H1 (cell line): ENCODE measurements at regions not wholly inside any gene's neighbourhood (a gene's known extent, or its start where the extent isn't known, plus 50 kb on each side); places are given as distances from the start of the nearest gene placed in this dataset.

Source experiments
- CTCF ChIA-PET: fragments of 300-600 bp; sonication (Branson Sonifier 250); formaldehyde crosslinking; loops from one replicate; lab custom pipeline; 2021; ENCODE audit not compliant: partially characterized antibody; lab: Charles Lee
- POLR2A ChIA-PET: fragments of 300-600 bp; sonication (Branson Sonifier 250); formaldehyde crosslinking; loops from one replicate; lab custom pipeline; 2021; ENCODE audit warnings: inconsistent platforms; ENCODE audit not compliant: partially characterized antibody; lab: Charles Lee
- DNase-seq, 2 experiments: peaks; one replicate each; pipeline versions ENCODE4 v3.0.0 to v3.0.0-alpha.2; 2010 to 2022; ENCODE audit warnings: low spot score in 2 of 2, low read depth in 1 of 2, mixed read lengths in 1 of 2
- FAIRE-seq: peaks from 2 replicates; lab custom pipeline; 2011; peaks lifted over from hg19 to GRCh38; lab: Jason Lieb, UNC
- H2AFZ ChIP-seq: 2 replicates; pipeline ENCODE4 v1.8.1; 2012; ENCODE audit warnings: low read length, inconsistent platforms
- H2AK5ac ChIP-seq: 2 replicates; pipeline ENCODE4 v1.6.1; 2013; ENCODE audit warnings: low read depth, low read length
- H2BK120ac ChIP-seq: replicated peaks from 2 replicates; pipeline ENCODE3; 2013; ENCODE audit warnings: low read depth, low read length, inconsistent platforms
- H2BK12ac ChIP-seq: 2 replicates; pipeline ENCODE4 v1.6.1; 2013; ENCODE audit warnings: low read depth, low read length
- H2BK15ac ChIP-seq: 2 replicates; pipeline ENCODE4 v1.6.1; 2013; ENCODE audit warnings: low read length
- H2BK20ac ChIP-seq: 2 replicates; pipeline ENCODE4 v1.6.1; 2013; ENCODE audit warnings: low read length
- H2BK5ac ChIP-seq: 2 replicates; pipeline ENCODE4 v1.6.1; 2013; ENCODE audit warnings: low read depth, low read length
- H3K14ac ChIP-seq: 2 replicates; pipeline ENCODE4 v1.6.1; 2013; ENCODE audit warnings: inconsistent platforms; ENCODE audit not compliant: insufficient read length
- H3K18ac ChIP-seq: 2 replicates; pipeline ENCODE4 v1.6.1; 2013; ENCODE audit warnings: low read length; ENCODE audit errors: extremely low read depth
- H3K23ac ChIP-seq: 2 replicates; pipeline ENCODE4 v1.6.1; 2013; ENCODE audit warnings: inconsistent platforms; ENCODE audit not compliant: insufficient read length
- H3K23me2 ChIP-seq: 2 replicates; pipeline ENCODE4 v1.6.1; 2013; ENCODE audit warnings: low read depth, low read length
- H3K27ac ChIP-seq: 2 replicates; pipeline ENCODE4 v1.6.1; 2011; ENCODE audit warnings: low read depth, low read length, inconsistent platforms
- H3K27me3 ChIP-seq, 4 experiments: replicated peaks in 1 of 4; 1 replicate in 1 of 4; 2 replicates in 3 of 4; pipeline versions ENCODE4 v1.6.1 to v1.8.1; 2011 to 2013; ENCODE audit warnings: low read length in 3 of 4, mild to moderate bottlenecking in 3 of 4, inconsistent platforms in 2 of 4, mixed read lengths in 2 of 4, moderate library complexity in 1 of 4; ENCODE audit not compliant: control insufficient read depth in 3 of 4, insufficient read depth in 3 of 4; ENCODE audit errors: extremely low read depth in 1 of 4
- H3K36me3 ChIP-seq, 4 experiments: 2 replicates each; pipeline versions ENCODE4 v1.6.1 to v1.8.1; 2011 to 2013; ENCODE audit warnings: mild to moderate bottlenecking in 4 of 4, low read length in 3 of 4, moderate library complexity in 2 of 4, control low read depth in 1 of 4, inconsistent platforms in 1 of 4; ENCODE audit not compliant: insufficient read depth in 4 of 4, control insufficient read depth in 2 of 4
- H3K4ac ChIP-seq: replicated peaks from 2 replicates; pipeline ENCODE3; 2013; ENCODE audit warnings: low read length, low read depth, mixed read lengths, inconsistent platforms; ENCODE audit not compliant: insufficient read length
- H3K4me1 ChIP-seq, 4 experiments: replicated peaks in 1 of 4; 1 replicate in 1 of 4; 2 replicates in 3 of 4; pipeline versions ENCODE4 v1.6.1 to v1.8.1; 2011 to 2013; ENCODE audit warnings: low read length in 3 of 4, inconsistent platforms in 2 of 4, mixed read lengths in 1 of 4; ENCODE audit not compliant: insufficient read depth in 4 of 4, control insufficient read depth in 3 of 4
- H3K4me2 ChIP-seq, 2 experiments: 2 replicates each; pipeline versions ENCODE4 v1.6.1 to v1.8.1; 2011 to 2013; ENCODE audit warnings: low read depth in 2 of 2, low read length in 2 of 2, control low read depth in 1 of 2, inconsistent platforms in 1 of 2, mild to moderate bottlenecking in 1 of 2; ENCODE audit not compliant: insufficient read depth in 1 of 2
- H3K4me3 ChIP-seq, 4 experiments: fragments of 200-600, 300-600 bp in 1 of 4; sonication (generic), shearing (Covaris generic), sonication (Bioruptor Twin) in 1 of 4; 2 replicates each; pipeline versions ENCODE4 v1.5.1 to v1.8.1; 2011 to 2016; ENCODE audit warnings: low read length in 4 of 4, low read depth in 3 of 4, control low read depth in 2 of 4, inconsistent platforms in 2 of 4, mild to moderate bottlenecking in 2 of 4, mixed read lengths in 1 of 4, moderate library complexity in 1 of 4; ENCODE audit not compliant: insufficient read depth in 2 of 4; ENCODE audit errors: extremely low read depth in 1 of 4
- H3K56ac ChIP-seq: replicated peaks from 2 replicates; pipeline ENCODE3; 2013; ENCODE audit warnings: low read depth, mild to moderate bottlenecking, mixed read lengths, low read length, inconsistent platforms; ENCODE audit not compliant: insufficient read length
- H3K79me1 ChIP-seq: 2 replicates; pipeline ENCODE4 v1.6.1; 2013; ENCODE audit warnings: low read depth, low read length, control low read depth
- H3K79me2 ChIP-seq, 2 experiments: 2 replicates each; pipeline versions ENCODE4 v1.6.1 to v1.8.1; 2012 to 2013; ENCODE audit warnings: low read length in 2 of 2, mild to moderate bottlenecking in 2 of 2, inconsistent platforms in 1 of 2; ENCODE audit not compliant: insufficient read depth in 2 of 2, control insufficient read depth in 1 of 2
- H3K9ac ChIP-seq, 4 experiments: replicated peaks in 1 of 4; 1 replicate in 1 of 4; 2 replicates in 3 of 4; pipeline versions ENCODE4 v1.6.1 to v1.8.1; 2011 to 2013; ENCODE audit warnings: low read depth in 3 of 4, low read length in 3 of 4, control low read depth in 2 of 4, mild to moderate bottlenecking in 2 of 4, moderate library complexity in 2 of 4, inconsistent platforms in 1 of 4; ENCODE audit errors: extremely low read depth in 1 of 4
- H3K9me3 ChIP-seq, 2 experiments: 2 replicates each; pipeline versions ENCODE4 v1.6.1 to v1.8.1; 2012 to 2013; ENCODE audit warnings: mild to moderate bottlenecking in 2 of 2, moderate library complexity in 2 of 2, control low read depth in 1 of 2, inconsistent platforms in 1 of 2, low read depth in 1 of 2, low read length in 1 of 2, mixed read lengths in 1 of 2; ENCODE audit not compliant: insufficient read depth in 2 of 2
- H4K20me1 ChIP-seq, 2 experiments: replicated peaks in 1 of 2; 2 replicates each; pipeline versions ENCODE3 to v1.8.1; 2011 to 2013; ENCODE audit warnings: inconsistent platforms in 2 of 2, low read length in 2 of 2, mild to moderate bottlenecking in 1 of 2; ENCODE audit not compliant: insufficient read depth in 2 of 2, control insufficient read depth in 1 of 2
- H4K5ac ChIP-seq: 2 replicates; pipeline ENCODE4 v1.6.1; 2013; ENCODE audit warnings: low read length, low read depth, mixed read lengths, inconsistent platforms; ENCODE audit not compliant: insufficient read length
- H4K8ac ChIP-seq: 2 replicates; pipeline ENCODE4 v1.8.0; 2013; ENCODE audit warnings: mild to moderate bottlenecking, moderate library complexity, low read length, inconsistent platforms; ENCODE audit not compliant: insufficient read depth; ENCODE audit errors: extremely low read depth
- H4K91ac ChIP-seq: replicated peaks from 2 replicates; pipeline ENCODE3; 2013; ENCODE audit warnings: low read length, mixed read lengths, inconsistent platforms; ENCODE audit not compliant: insufficient read length
- SAP30 ChIP-seq: fragments of 300-600 bp; sonication (generic); IDR thresholded peaks from 2 replicates; pipeline ENCODE4 v1.7.1; 2012; ENCODE audit warnings: low read length, moderate library complexity, mild to moderate bottlenecking, inconsistent platforms; ENCODE audit not compliant: insufficient read depth, insufficient replicate concordance
- WGBS, 2 experiments: shearing (Covaris generic) in 1 of 2; methylation state at CpG; one replicate each; pipeline versions ENCODE4 v1.1.6 to v1.1.7; 2013 to 2015; ENCODE audit warnings: low lambda C conversion rate in 2 of 2, mixed read lengths in 2 of 2, inconsistent platforms in 1 of 2, low coverage in 1 of 2, missing lambda C conversion rate in 1 of 2; ENCODE audit not compliant: insufficient replicate concordance in 2 of 2, insufficient coverage in 1 of 2, insufficient read length in 1 of 2; ENCODE audit errors: extremely low coverage in 1 of 2, missing lambda C conversion rate in 1 of 2; 5-methylcytosine and 5-hydroxymethylcytosine counted together

DNA sequence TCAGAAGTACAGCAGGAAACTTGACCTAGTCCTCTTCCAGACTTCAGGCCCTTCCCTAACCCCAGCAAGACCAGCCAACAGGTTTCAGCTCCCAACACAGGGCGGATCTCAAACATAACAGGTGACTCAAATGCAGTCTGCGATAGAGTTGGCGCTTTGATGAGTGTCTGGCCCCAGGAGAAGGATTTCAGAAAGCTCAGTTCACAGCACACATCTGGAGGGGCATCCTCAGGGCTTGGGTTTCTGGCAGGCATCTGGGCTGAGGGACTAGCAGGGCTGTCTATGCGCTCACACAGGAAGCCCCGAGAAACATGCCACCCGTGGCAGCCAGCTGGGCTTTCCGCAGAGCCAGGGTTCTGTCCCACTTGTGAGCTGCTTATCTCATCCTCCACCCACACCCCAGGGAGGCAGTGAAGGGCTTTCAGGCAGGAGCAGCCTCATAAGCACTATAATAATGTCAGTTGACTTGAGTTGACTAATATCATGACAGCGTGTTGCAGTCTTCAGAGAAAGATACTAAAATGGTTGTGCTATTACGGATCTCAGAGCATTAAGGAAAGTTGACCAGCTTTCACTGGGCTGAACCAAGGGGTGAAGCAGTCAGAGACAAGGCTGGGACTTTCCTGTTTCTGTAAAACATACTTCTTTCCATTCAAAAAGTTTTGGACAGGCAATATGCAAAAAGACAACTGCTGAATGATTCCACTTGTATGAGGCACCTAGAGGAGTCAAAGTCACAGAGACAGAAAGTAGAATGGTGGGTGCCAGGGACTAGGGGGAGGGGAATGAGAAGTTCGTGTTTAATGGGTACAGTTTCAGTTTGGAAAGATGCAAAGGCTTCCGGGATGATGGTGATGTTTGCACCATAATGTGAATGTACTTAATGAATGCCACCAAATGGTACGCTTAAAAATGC, 233.0 kb upstream of the IRF2BP2 start:
- H3K23ac ChIP-seq: no peak overlapping the region
- no peak overlapping the region for H2BK5ac ChIP-seq
- no peaks in the 10 kb centered on the region; a peak in 1 of 8 replicates for H3K36me3 ChIP-seq
- ChIA-PET CTCF (interaction anchor here (1.2 kb wide), 1 partner anchor 9 kb away, joined by 3 read pairs; no protein-coding TSS in a partner anchor), POLR2A (no interaction called here)
- no peaks in the 10 kb centered on the region for H3K27me3 ChIP-seq
- no peaks in the 10 kb centered on the region for H4K20me1 ChIP-seq
- no peak overlapping the region for H3K4me2 ChIP-seq
- H3K79me1 ChIP-seq: no peaks in the 10 kb centered on the region
- no peak for TF ChIP-seq SAP30
- H3K9me3 ChIP-seq: peaks cover 13% of the 10 kb centered on the region in 2 experiments
- no peak overlapping the region for H2AK5ac ChIP-seq
- no peak overlapping the region for H3K9ac ChIP-seq
- no peaks in the 10 kb centered on the region for H3K23me2 ChIP-seq
- H3K4me3 ChIP-seq: no peak overlapping the region
- WGBS, 2 experiments: 93% methylated on average over 12 of the region's 12 CpGs; no CpG with 5 or more reads in 1 of the 2 experiments
- FAIRE-seq: no peak
- H2BK12ac ChIP-seq: 0 out of 2 replicates have a peak overlapping the region, but pooled peaks have one; percentile 5
- no peak overlapping the region for H2BK20ac ChIP-seq
- H2BK120ac ChIP-seq: no peak overlapping the region
- H3K56ac ChIP-seq: no peak overlapping the region
- peak overlapping the region; percentile 78 for H2AFZ ChIP-seq
- no peak overlapping the region for H4K91ac ChIP-seq
- no peaks in the 10 kb centered on the region for H3K79me2 ChIP-seq
- H3K18ac ChIP-seq: no peak overlapping the region
- H3K4me1 ChIP-seq: peaks cover 0 to 7% (median 0%) of the 10 kb centered on the region in 4 experiments; a peak in 1 of 7 replicates
- no peak overlapping the region for H3K4ac ChIP-seq
- no peak for DNase-seq
- H4K5ac ChIP-seq: no peak overlapping the region
- H2BK15ac ChIP-seq: no peak overlapping the region
- H3K27ac ChIP-seq: no peak overlapping the region
- H3K14ac ChIP-seq: no peak overlapping the region
- no peak overlapping the region for H4K8ac ChIP-seq
